K562 (cell line): ENCODE measurements at regions not wholly inside any gene's neighbourhood (a gene's known extent, or its start where the extent isn't known, plus 50 kb on each side); places are given as distances from the start of the nearest gene placed in this dataset.
"Not testable (repeated sequence)": the region's sequence is repeated elsewhere in the genome, so short reads cannot be mapped to it uniquely, and the experiment has no call there.

Source experiments
- ATAC-seq: fragments of 200-7000 bp; cut with Tn5 transposase; 3 replicates; pipeline ENCODE4 v1.9.1; 2020; ENCODE audit warnings: moderate library complexity
- BruUV-seq: library from RNA; stranded (reverse); fragments of 400-500 nt; replicated peaks from 2 replicates; lab custom pipeline; 2021; lab: Mats Ljungman, UMichigan
- CTCF ChIA-PET: fragments of 300-600 bp; formaldehyde crosslinking; extraction: SDS; loops from one replicate; lab custom pipeline; 2021; ENCODE audit warnings: low intra/inter-chr PET ratio; lab: Yijun Ruan, JAX
- POLR2A ChIA-PET: fragments of 300-600, 350-650 bp; sonication (Branson Sonifier 250); formaldehyde crosslinking; extraction: SDS; loops from one replicate; lab custom pipeline; 2021; ENCODE audit warnings: antibody characterized with exemption, inconsistent platforms; lab: Yijun Ruan, JAX
- DNase-seq, 4 experiments: peaks; one replicate each; pipeline versions ENCODE4 v3.0.0 to v3.0.0-alpha.2; 2011 to 2018; ENCODE audit warnings: low spot score in 3 of 4, mixed read lengths in 3 of 4; ENCODE audit errors: extremely low read depth in 1 of 4
- FAIRE-seq: peaks from 2 replicates; lab custom pipeline; 2011; peaks lifted over from hg19 to GRCh38; lab: Jason Lieb, UNC
- H2AFZ ChIP-seq: 2 replicates; pipeline ENCODE4 v1.6.0; 2011; ENCODE audit warnings: low read depth, low read length, control low read depth, inconsistent platforms
- H3K27ac ChIP-seq: fragments of 200-600 bp; 3 replicates; pipeline ENCODE4 v1.8.0; 2011; ENCODE audit warnings: low read depth, mild to moderate bottlenecking, control low read depth, inconsistent platforms, low read length, moderate library complexity, mixed read lengths; ENCODE audit errors: extremely low read depth
- H3K27me3 ChIP-seq, 2 experiments: fragments of 300-600 bp in 1 of 2; 2 replicates in 1 of 2; 3 replicates in 1 of 2; pipeline versions ENCODE4 v1.6.0 to v1.8.0; 2011; ENCODE audit warnings: inconsistent platforms in 2 of 2, low read length in 2 of 2, mild to moderate bottlenecking in 1 of 2, mixed read lengths in 1 of 2, moderate library complexity in 1 of 2; ENCODE audit not compliant: control insufficient read depth in 2 of 2, insufficient read depth in 2 of 2
- H3K36me3 ChIP-seq: fragments of 300-600 bp; 3 replicates; pipeline ENCODE4 v1.8.0; 2011; ENCODE audit warnings: mild to moderate bottlenecking, low read length, inconsistent platforms; ENCODE audit not compliant: control insufficient read depth, insufficient read depth
- H3K4me1 ChIP-seq, 2 experiments: fragments of 200-600 bp in 1 of 2; replicated peaks in 1 of 2; 2 replicates in 1 of 2; 3 replicates in 1 of 2; pipeline versions ENCODE4 v1.5.1 to v1.8.0; 2011; ENCODE audit warnings: inconsistent platforms in 2 of 2, low read length in 2 of 2, mild to moderate bottlenecking in 1 of 2, mixed read lengths in 1 of 2, moderate library complexity in 1 of 2; ENCODE audit not compliant: control insufficient read depth in 2 of 2, insufficient read depth in 2 of 2
- H3K4me2 ChIP-seq: 2 replicates; pipeline ENCODE4 v1.6.1; 2011; ENCODE audit warnings: low read length, control low read depth, inconsistent platforms, mixed read lengths; ENCODE audit not compliant: insufficient read depth
- H3K4me3 ChIP-seq: fragments of 200-600 bp; sonication (generic), shearing (Covaris generic); 2 replicates; pipeline ENCODE4 v1.5.1; 2016; ENCODE audit warnings: control low read depth, inconsistent platforms
- H3K79me2 ChIP-seq: fragments of 200-600 bp; 3 replicates; pipeline ENCODE4 v1.8.0; 2011; ENCODE audit warnings: low read length, inconsistent platforms; ENCODE audit not compliant: control insufficient read depth, insufficient read depth
- H3K9ac ChIP-seq, 2 experiments: 2 replicates each; pipeline versions ENCODE4 v1.6.0 to v1.6.1; 2011; ENCODE audit warnings: low read depth in 2 of 2, low read length in 2 of 2, control low read depth in 1 of 2, inconsistent platforms in 1 of 2, mild to moderate bottlenecking in 1 of 2, mixed read lengths in 1 of 2; ENCODE audit not compliant: insufficient read depth in 1 of 2
- H3K9me1 ChIP-seq: one replicate; pipeline ENCODE4 v1.6.0; 2011; ENCODE audit warnings: inconsistent platforms, mild to moderate bottlenecking, low read length, moderate library complexity; ENCODE audit not compliant: control insufficient read depth, insufficient read depth
- H3K9me3 ChIP-seq: replicated peaks from 2 replicates; pipeline ENCODE4 v1.5.1; 2011; ENCODE audit warnings: low read depth, low read length, inconsistent platforms; ENCODE audit not compliant: control insufficient read depth, insufficient read depth
- H4K20me1 ChIP-seq: replicated peaks from 2 replicates; pipeline ENCODE4 v1.6.1; 2011; ENCODE audit warnings: low read length, inconsistent platforms, mixed read lengths; ENCODE audit not compliant: control insufficient read depth, insufficient read depth
- FOXA1 ChIP-seq: fragments of 450-650 bp; IDR thresholded peaks from 2 replicates; pipeline ENCODE4 v1.6.1; 2016; ENCODE audit warnings: mild to moderate bottlenecking, borderline replicate concordance
- GATAD2A ChIP-seq: fragments of 450-650 bp; IDR thresholded peaks from 2 replicates; pipeline ENCODE4 v1.6.1; 2017
- GTF2B ChIP-seq: IDR thresholded peaks from 2 replicates; pipeline ENCODE4 v1.6.1; 2011; ENCODE audit not compliant: insufficient read length; ENCODE audit errors: extremely low read depth
- IRF2 ChIP-seq: sonication (generic); formaldehyde crosslinking; IDR thresholded peaks from 2 replicates; pipeline ENCODE4 v1.8.1; 2022; ENCODE audit warnings: mild to moderate bottlenecking, missing genetic modification reagents
- MEIS2 ChIP-seq: fragments of 450-650 bp; IDR thresholded peaks from 2 replicates; pipeline ENCODE4 v1.6.1; 2014; ENCODE audit warnings: mild to moderate bottlenecking; ENCODE audit not compliant: partially characterized antibody
- MYBL2 ChIP-seq, 2 experiments: fragments of 450-650 bp in 1 of 2; sonication (generic) in 1 of 2; formaldehyde crosslinking in 1 of 2; IDR thresholded peaks; 2 replicates each; pipeline versions ENCODE4 v1.6.1 to v1.8.1; 2017 to 2022; ENCODE audit warnings: borderline replicate concordance in 1 of 2, inconsistent platforms in 1 of 2, low read depth in 1 of 2, mild to moderate bottlenecking in 1 of 2, missing genetic modification reagents in 1 of 2, moderate library complexity in 1 of 2
- TCF3 ChIP-seq: sonication (generic); formaldehyde crosslinking; IDR thresholded peaks from 2 replicates; pipeline ENCODE4 v1.4.0; 2020; ENCODE audit warnings: mild to moderate bottlenecking, missing genetic modification reagents
- ZNF165 ChIP-seq: fragments of 250-450 bp; sonication (Bioruptor Pico); IDR thresholded peaks from 2 replicates; pipeline ENCODE4 v1.4.0; 2020; ENCODE audit warnings: borderline replicate concordance
- ZNF41 ChIP-seq: fragments of 250-450 bp; sonication (Bioruptor Pico); conservative IDR thresholded peaks from 2 replicates; pipeline ENCODE4 v1.4.0; 2020; ENCODE audit warnings: mild to moderate bottlenecking
- ZNF740 ChIP-seq, 3 experiments: fragments of 200-800 bp in 1 of 3; sonication (Bioruptor generic) in 1 of 3; sonication (generic) in 1 of 3; formaldehyde crosslinking in 1 of 3; IDR thresholded peaks; 2 replicates each; pipeline versions ENCODE4 v1.6.1 to v1.8.0; 2016 to 2022; ENCODE audit warnings: mild to moderate bottlenecking in 2 of 3, missing compliant biosample characterization in 2 of 3, missing genetic modification characterization in 2 of 3, missing genetic modification reagents in 1 of 3
- WGBS: fragments of 100-300 bp; shearing (Covaris generic); methylation state at CpG from one replicate; pipeline ENCODE4 v1.1.6; 2016; ENCODE audit warnings: low coverage, mixed read lengths; ENCODE audit not compliant: insufficient coverage; ENCODE audit errors: missing lambda C conversion rate; 5-methylcytosine and 5-hydroxymethylcytosine counted together
- in situ Hi-C: fragments of 300-500 bp; cut with MboI; formaldehyde crosslinking; loops from 4 replicates; pipeline ENCODE4 v1.15.0; 2018; ENCODE audit warnings: inconsistent platforms, mixed read lengths
- intact Hi-C: fragments of 100-400 bp; cut with micrococcal nuclease; formaldehyde crosslinking; loops from 2 replicates; pipeline ENCODE4 v1.14.2; 2022
- TF ChIP-seq, protein P1 (sequence below): sonication (generic); IDR thresholded peaks from 2 replicates; pipeline ENCODE4 v1.6.1; 2016

DNA sequence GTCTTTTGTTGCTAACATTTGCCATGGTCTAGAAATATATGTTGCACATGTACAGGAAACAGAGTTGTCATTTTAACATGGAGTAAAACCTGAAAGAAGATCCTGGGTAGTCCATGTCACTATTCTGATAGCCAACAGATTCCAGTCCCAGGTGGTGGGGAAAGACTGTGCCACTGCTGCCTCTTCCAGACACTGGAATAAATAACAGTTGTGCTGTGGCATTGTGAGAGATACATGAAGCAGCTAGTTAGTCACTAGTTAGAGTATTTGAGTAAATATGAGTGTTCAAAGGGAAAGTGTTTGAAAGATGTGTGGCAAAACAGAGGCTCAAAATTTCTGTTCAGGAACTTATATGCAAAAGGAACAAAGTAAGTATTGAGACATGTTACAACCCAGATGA lies 1408.3 kb downstream of the EFNA5 start (continued):
- TF ChIP-seq FOXA1: no peak
- no peak for TF ChIP-seq IRF2 (CRISPR knock-in tag)
- TF ChIP-seq ZNF740 (CRISPR knock-in tag; IDR thresholded peaks at IDR 0.05): no peak
- TF ChIP-seq ZNF740 (tag; IDR thresholded peaks at IDR 0.05): no peak
- TF ChIP-seq MEIS2: no peak
- TF ChIP-seq, protein P1, sequence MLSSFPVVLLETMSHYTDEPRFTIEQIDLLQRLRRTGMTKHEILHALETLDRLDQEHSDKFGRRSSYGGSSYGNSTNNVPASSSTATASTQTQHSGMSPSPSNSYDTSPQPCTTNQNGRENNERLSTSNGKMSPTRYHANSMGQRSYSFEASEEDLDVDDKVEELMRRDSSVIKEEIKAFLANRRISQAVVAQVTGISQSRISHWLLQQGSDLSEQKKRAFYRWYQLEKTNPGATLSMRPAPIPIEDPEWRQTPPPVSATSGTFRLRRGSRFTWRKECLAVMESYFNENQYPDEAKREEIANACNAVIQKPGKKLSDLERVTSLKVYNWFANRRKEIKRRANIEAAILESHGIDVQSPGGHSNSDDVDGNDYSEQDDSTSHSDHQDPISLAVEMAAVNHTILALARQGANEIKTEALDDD: no peak
- TF ChIP-seq GATAD2A: no peak
- no peak for TF ChIP-seq MYBL2 (IDR thresholded peaks at IDR 0.05; ENCODE audit: low read depth)
- no peak for TF ChIP-seq MYBL2 (CRISPR knock-in tag; IDR thresholded peaks at IDR 0.05; ENCODE audit: borderline replicate concordance)
- no peak for TF ChIP-seq ZNF41 (CRISPR knock-in tag)
- TF ChIP-seq ZNF165 (CRISPR knock-in tag): no peak
- TF ChIP-seq TCF3 (CRISPR knock-in tag): no peak
- TF ChIP-seq GTF2B: no peak
- TF ChIP-seq, all 486 proteins: peak for 0

GRCh38 chr5:106259431-106260090 lies 1411.2 kb downstream of the EFNA5 start:
- H3K9ac ChIP-seq, H3K4me3 ChIP-seq, FAIRE-seq, CTCF ChIA-PET, H3K9me3 ChIP-seq, POLR2A ChIA-PET, ATAC-seq, H3K79me2 ChIP-seq, H3K4me1 ChIP-seq, BruUV-seq, DNase-seq, H3K36me3 ChIP-seq, H4K20me1 ChIP-seq, H2AFZ ChIP-seq, intact Hi-C loops, H3K9me1 ChIP-seq, H3K27me3 ChIP-seq, H3K27ac ChIP-seq, in situ Hi-C loops, H3K4me2 ChIP-seq: not testable (repeated sequence)
- 1% methylated on average over 6 of the region's 11 CpGs for WGBS
